Endothelial cell (in vitro differentiated cells): ENCODE measurements at regions not wholly inside any gene's neighbourhood (a gene's known extent, or its start where the extent isn't known, plus 50 kb on each side); places are given as distances from the start of the nearest gene placed in this dataset.
"Not testable (repeated sequence)": the region's sequence is repeated elsewhere in the genome, so short reads cannot be mapped to it uniquely, and the experiment has no call there.

ENCODE experiments used
- DNase-seq: peaks from one replicate; pipeline ENCODE4 v3.0.0; 2021; ENCODE audit warnings: low spot score
- H3K27ac Mint-ChIP-seq: one replicate; pipeline ENCODE4 v1.8.0; 2021; ENCODE audit warnings: mixed read lengths, inconsistent platforms; ENCODE audit not compliant: unreplicated experiment
- H3K27me3 Mint-ChIP-seq: one replicate; pipeline ENCODE4 v1.8.0; 2021; ENCODE audit warnings: mild to moderate bottlenecking, moderate library complexity, mixed read lengths, inconsistent platforms; ENCODE audit not compliant: unreplicated experiment
- H3K36me3 Mint-ChIP-seq: one replicate; pipeline ENCODE4 v1.8.0; 2021; ENCODE audit warnings: mild to moderate bottlenecking, low read depth, mixed read lengths, inconsistent platforms; ENCODE audit not compliant: unreplicated experiment
- H3K4me1 Mint-ChIP-seq: one replicate; pipeline ENCODE4 v1.8.0; 2021; ENCODE audit warnings: mild to moderate bottlenecking, mixed read lengths, inconsistent platforms; ENCODE audit not compliant: unreplicated experiment
- H3K4me3 Mint-ChIP-seq: one replicate; pipeline ENCODE4 v1.8.0; 2021; ENCODE audit warnings: mild to moderate bottlenecking, mixed read lengths, inconsistent platforms; ENCODE audit not compliant: unreplicated experiment
- H3K9me3 Mint-ChIP-seq: one replicate; pipeline ENCODE4 v1.8.0; 2021; ENCODE audit warnings: mixed read lengths, inconsistent platforms; ENCODE audit not compliant: unreplicated experiment

GRCh38 chr2:91873416-91873815 is 2997.8 kb upstream of the TEKT4 start:
- H3K27ac Mint-ChIP-seq, H3K4me3 Mint-ChIP-seq, H3K4me1 Mint-ChIP-seq, H3K27me3 Mint-ChIP-seq, H3K9me3 Mint-ChIP-seq, H3K36me3 Mint-ChIP-seq, DNase-seq: not testable (repeated sequence)

DNA sequence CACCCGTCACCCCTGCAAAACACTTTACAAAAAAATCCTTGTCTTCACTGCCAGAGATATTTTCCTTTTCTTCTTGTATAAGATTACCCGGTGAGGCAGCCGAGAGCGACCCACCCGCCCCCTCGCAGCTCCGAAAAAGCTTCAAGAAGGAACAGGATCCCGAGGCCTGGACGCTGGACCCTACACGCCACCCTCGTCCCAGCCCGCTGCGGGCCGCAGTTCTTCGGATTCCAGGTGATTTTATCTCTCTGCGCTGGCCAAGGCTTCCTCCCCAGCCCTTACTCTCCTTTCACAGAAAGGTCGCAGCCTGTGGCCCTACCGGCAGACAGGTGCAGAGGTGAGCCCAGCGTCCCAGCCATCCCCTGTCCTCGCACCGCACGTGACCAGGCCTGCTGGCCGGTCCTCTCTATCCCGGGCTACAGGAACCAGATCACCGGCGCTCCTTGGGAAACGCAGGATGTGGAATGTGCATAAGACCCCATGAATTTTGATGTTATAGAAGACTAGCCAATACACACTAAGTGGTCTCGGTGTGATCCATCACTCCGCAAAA is 2993.5 kb upstream of the TEKT4 start:
- H3K9me3 Mint-ChIP-seq, result peaks cover 15% of the 10 kb centered on the region
- not testable (repeated sequence) for H3K27me3 Mint-ChIP-seq, H3K4me3 Mint-ChIP-seq

DNA sequence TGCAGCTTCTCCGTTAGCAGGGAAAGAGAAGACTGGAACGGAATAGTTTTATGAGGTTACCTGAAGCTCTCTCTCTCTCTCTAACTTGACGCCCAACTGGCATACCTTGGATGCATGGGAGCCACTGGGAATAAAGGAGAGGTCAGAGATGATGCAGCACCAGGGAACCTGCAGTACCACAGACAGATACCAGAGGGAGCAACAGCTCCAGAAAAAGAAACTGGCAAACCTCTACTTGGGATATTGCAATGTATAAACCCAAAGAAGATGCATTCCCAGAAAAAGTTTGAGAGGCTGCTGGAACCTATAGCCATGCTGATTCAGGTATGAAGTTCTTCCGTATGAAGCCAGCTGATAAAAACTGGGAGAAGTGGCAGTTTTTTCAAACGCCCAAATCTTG is 2976.1 kb upstream of the TEKT4 start:
- H3K27ac Mint-ChIP-seq, H3K4me1 Mint-ChIP-seq, H3K27me3 Mint-ChIP-seq, H3K4me3 Mint-ChIP-seq, H3K36me3 Mint-ChIP-seq, H3K9me3 Mint-ChIP-seq, DNase-seq: not testable (repeated sequence)

More for the DNA sequence above, 2993.5 kb upstream of the TEKT4 start:
- DNase-seq, H3K36me3 Mint-ChIP-seq, H3K4me1 Mint-ChIP-seq, H3K27ac Mint-ChIP-seq: not testable (repeated sequence)

GRCh38 chr2:91917602-91918001 is 2953.6 kb upstream of the TEKT4 start:
- H3K4me3 Mint-ChIP-seq, DNase-seq, H3K27me3 Mint-ChIP-seq, H3K4me1 Mint-ChIP-seq, H3K36me3 Mint-ChIP-seq, H3K27ac Mint-ChIP-seq: not testable (repeated sequence)
- peaks cover 19% of the 10 kb centered on the region for H3K9me3 Mint-ChIP-seq
